ENCODE measurements at regions not wholly inside any gene's neighbourhood (a gene's known extent, or its start where the extent isn't known, plus 50 kb on each side); places are given as distances from the start of the nearest gene placed in this dataset.

DNA sequence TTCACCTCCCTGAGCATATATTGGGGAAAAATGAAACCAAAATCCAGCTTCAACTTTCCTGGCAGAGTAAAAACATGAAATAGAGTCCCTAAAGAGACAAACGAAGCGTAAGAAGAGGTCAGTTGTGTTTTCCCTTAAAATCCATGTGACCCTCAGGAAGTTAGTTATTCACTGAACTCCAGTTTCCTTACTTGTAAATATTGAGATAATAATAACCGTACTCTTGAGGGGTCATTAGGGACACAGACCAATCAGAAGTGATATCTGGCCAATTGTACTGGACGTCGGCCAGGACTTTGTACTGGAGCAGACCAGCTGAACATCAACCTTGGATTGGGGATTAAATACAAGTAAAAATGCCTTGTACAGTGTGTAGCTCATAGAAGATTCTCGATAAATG lies 167.0 kb downstream of the GATA3 start:
- in situ Hi-C loops (cut with MboI; ENCODE audit: low pct_unique_long_range_greater_than_20kb, low sequenced_read_pairs, unreplicated experiment): no loop called here
- TF ChIP-seq, protein P1, sequence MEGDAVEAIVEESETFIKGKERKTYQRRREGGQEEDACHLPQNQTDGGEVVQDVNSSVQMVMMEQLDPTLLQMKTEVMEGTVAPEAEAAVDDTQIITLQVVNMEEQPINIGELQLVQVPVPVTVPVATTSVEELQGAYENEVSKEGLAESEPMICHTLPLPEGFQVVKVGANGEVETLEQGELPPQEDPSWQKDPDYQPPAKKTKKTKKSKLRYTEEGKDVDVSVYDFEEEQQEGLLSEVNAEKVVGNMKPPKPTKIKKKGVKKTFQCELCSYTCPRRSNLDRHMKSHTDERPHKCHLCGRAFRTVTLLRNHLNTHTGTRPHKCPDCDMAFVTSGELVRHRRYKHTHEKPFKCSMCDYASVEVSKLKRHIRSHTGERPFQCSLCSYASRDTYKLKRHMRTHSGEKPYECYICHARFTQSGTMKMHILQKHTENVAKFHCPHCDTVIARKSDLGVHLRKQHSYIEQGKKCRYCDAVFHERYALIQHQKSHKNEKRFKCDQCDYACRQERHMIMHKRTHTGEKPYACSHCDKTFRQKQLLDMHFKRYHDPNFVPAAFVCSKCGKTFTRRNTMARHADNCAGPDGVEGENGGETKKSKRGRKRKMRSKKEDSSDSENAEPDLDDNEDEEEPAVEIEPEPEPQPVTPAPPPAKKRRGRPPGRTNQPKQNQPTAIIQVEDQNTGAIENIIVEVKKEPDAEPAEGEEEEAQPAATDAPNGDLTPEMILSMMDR (IDR thresholded peaks at IDR 0.05; ENCODE audit: extremely low read depth, insufficient read depth, missing control alignments): no peak
- no peak for DNase-seq (ENCODE audit: low spot score)

DNA sequence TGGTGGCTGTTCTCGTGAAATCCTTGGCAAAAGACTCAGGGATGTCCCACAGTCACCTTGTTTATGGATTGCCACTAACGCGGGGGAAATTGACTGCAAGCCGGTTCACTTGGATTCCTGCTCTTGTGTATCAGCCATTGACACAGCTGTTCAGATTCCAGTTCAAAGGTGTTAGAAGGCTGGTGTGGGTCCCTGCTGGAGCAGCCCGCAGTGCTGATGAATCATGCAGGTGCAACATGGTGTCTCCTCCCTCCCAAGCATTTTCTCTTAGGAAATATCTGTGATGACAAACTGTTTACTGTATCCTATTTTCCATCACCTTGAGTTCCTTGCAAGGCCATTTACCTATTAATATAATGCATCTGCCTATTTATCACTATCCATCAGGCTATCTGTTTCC lies 170.1 kb downstream of the GATA3 start:
- TF ChIP-seq, protein P1 (IDR thresholded peaks at IDR 0.05; ENCODE audit: extremely low read depth, insufficient read depth, missing control alignments): no peak
- DNase-seq (ENCODE audit: low spot score): no peak
- in situ Hi-C loops (cut with MboI; ENCODE audit: low pct_unique_long_range_greater_than_20kb, low sequenced_read_pairs, unreplicated experiment): no loop called here

DNA sequence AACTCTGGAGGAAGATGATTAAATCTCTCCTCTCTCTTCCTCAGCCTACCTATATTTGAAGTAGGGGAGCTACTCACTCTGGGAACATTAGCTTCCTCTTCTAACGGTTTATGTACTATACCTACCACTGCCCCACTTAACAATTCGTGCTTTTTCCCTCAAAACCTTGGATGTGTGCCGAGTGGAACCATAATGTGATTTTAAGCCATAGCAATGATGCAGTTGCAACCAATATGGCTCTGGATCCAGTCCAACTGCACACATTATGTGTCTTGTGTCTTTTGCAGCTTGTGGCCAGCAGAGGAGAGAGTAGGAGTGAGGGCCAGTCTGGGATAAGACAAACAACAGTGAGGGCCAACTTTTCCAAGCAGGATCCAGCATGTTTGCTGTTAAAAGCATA lies 170.7 kb downstream of the GATA3 start:
- TF ChIP-seq, protein P1 (IDR thresholded peaks at IDR 0.05; ENCODE audit: extremely low read depth, insufficient read depth, missing control alignments): no peak
- DNase-seq (ENCODE audit: low spot score): no peak
- in situ Hi-C loops (cut with MboI; ENCODE audit: low pct_unique_long_range_greater_than_20kb, low sequenced_read_pairs, unreplicated experiment): no loop called here

DNA sequence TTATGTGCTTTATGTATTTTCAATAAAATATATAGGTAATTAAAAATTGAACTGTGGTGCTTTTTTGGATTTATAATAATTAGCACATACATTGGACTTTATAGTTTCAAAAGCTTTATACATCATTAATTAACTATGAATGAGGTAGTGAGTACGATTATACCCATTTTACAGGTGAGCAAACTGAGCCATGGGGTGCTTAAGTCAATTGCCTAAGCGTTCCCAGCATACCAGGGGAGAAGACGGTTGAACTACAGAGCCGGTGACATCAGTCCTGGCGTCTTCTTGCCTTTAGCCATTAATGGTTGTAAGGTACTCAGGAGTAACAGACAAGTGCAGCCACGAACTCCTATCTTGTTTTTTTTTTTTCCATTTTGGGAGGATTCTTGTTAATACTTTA lies 172.8 kb downstream of the GATA3 start:
- DNase-seq (ENCODE audit: low spot score): no peak
- TF ChIP-seq, protein P1 (IDR thresholded peaks at IDR 0.05; ENCODE audit: extremely low read depth, insufficient read depth, missing control alignments): no peak

DNA sequence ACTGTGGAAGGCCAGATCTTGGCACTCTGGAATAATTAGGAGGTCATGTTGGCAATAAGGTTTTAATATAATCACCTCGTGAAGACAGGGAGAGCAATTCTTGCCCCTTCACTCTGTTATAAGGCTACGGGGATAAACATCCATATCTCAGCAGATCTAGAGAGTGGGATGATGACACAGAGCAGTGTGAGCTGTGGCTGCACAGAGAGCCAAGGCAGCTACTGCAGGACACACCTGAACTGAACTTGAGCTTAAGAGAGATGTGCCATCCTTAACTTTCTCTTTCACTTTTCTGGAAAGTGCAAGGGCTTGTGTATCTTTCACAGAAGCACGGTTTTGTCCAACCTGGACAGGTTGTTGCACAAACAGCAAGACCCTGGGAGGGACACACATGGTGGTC lies 174.7 kb downstream of the GATA3 start:
- in situ Hi-C loops (cut with MboI; ENCODE audit: low pct_unique_long_range_greater_than_20kb, low sequenced_read_pairs, unreplicated experiment): no loop called here
- DNase-seq (ENCODE audit: low spot score): no peak
- TF ChIP-seq, protein P1 (IDR thresholded peaks at IDR 0.05; ENCODE audit: extremely low read depth, insufficient read depth, missing control alignments): no peak

More for the DNA sequence above, 172.8 kb downstream of the GATA3 start:
- in situ Hi-C loops (cut with MboI; ENCODE audit: low pct_unique_long_range_greater_than_20kb, low sequenced_read_pairs, unreplicated experiment): no loop called here

DNA sequence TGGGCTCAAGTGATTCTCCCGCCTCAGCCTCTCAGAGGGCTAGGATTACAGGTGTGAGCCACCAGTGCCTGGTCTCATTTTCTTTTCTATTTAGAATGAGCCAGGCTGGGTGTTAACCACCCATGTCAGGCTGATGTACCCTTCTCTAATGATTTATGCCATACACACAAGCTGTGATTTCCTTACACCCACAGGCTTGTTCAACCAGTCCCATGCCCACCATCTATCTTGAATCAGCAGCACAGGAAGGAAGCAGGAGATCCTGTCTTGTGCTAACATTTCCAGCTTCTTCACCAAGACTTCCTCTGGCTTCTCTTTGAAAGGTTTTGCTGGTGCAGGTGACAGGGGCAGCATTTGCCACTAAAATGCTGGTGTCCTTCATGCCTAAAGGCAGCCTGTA lies 176.4 kb downstream of the GATA3 start:
- in situ Hi-C loops (cut with MboI; ENCODE audit: low pct_unique_long_range_greater_than_20kb, low sequenced_read_pairs, unreplicated experiment): no loop called here
- TF ChIP-seq, protein P1 (IDR thresholded peaks at IDR 0.05; ENCODE audit: extremely low read depth, insufficient read depth, missing control alignments): no peak
- DNase-seq (ENCODE audit: low spot score): no peak

DNA sequence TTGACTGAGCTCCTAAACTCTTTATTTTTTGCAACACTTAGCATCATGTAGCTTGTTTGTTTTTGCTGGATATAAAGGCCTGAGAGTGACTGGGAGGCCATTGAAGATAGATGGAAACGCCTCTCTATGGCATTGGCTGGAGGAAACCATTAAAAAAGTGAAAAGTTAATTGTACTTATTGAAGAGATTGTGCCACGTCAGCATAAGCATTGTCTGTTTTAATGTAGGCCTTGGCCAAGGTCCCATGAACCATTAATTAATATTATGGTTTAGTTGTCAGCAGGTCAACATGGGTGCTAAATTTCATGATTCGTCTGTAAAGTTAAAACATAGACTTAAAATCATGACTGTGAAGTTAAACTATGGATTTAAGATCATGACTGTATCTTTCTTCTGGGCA lies 178.6 kb downstream of the GATA3 start:
- no peak for DNase-seq (ENCODE audit: low spot score)
- in situ Hi-C loops (cut with MboI; ENCODE audit: low pct_unique_long_range_greater_than_20kb, low sequenced_read_pairs, unreplicated experiment): no loop called here
- TF ChIP-seq, protein P1 (IDR thresholded peaks at IDR 0.05; ENCODE audit: extremely low read depth, insufficient read depth, missing control alignments): no peak

All from GM13977 (cell line).